ENCODE measurements at regions not wholly inside any gene's neighbourhood (a gene's known extent, or its start where the extent isn't known, plus 50 kb on each side); places are given as distances from the start of the nearest gene placed in this dataset.

DNA sequence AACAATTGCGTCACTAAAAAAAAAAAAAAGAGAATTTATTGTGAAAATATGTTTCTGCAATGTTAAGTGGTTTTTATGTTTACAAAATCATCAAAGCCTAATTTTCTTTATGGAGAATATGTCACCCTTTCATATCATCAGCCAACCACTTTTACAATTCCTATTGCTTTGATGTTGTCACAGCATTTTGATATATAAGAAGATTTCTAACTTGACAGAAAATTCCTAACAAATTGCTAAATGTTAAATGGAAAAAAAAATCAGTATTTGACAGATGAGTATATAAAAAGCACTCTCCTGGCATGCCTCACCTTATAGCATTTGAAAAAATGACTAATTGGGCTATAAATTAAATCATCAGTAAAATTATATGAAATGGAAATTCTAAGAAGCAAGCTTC is 1457.3 kb upstream of the ALCAM start:
- no peak overlapping the region for H3K9ac ChIP-seq (ENCODE audit: low read length)
- H3K4me3 ChIP-seq (ENCODE audit: low read length), result no peak overlapping the region
- no peaks in the 10 kb centered on the region for H3K4me1 ChIP-seq (ENCODE audit: control insufficient read depth, insufficient read depth, low read length)
- no peak overlapping the region for H3K27ac ChIP-seq (ENCODE audit: low read depth, low read length)
- H3K27me3 ChIP-seq (ENCODE audit: control insufficient read depth, insufficient read depth, low read length), result no peaks in the 10 kb centered on the region
- H3K36me3 ChIP-seq (ENCODE audit: control insufficient read depth, insufficient read depth, low read length), result no peaks in the 10 kb centered on the region

DNA sequence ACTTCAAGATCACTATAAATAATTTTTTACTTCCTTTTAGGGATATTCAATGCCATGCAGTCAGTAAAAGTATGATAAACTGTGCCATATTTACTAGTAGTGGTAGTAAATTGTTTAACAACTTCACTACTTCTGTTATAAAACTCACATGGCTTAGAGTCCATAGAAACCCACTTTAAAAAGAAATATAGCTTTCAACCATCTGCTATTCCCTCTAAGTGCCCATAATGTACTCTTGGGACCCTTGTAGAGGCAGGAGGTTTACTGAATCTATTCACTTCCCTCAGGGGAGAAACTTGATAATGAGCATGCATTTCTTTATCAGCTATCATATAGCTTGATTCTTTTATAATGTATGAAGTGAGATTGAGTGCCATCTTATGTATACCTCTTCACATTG is 1448.4 kb upstream of the ALCAM start:
- Histone ChIP-seq H3K4me3 (ENCODE audit: low read length) (no peak overlapping the region), H3K9ac (ENCODE audit: low read length) (no peak overlapping the region), H3K36me3 (ENCODE audit: control insufficient read depth, insufficient read depth, low read length) (no peaks in the 10 kb centered on the region), H3K4me1 (ENCODE audit: control insufficient read depth, insufficient read depth, low read length) (no peaks in the 10 kb centered on the region), H3K27ac (ENCODE audit: low read depth, low read length) (no peak overlapping the region), H3K27me3 (ENCODE audit: control insufficient read depth, insufficient read depth, low read length) (no peaks in the 10 kb centered on the region)

DNA sequence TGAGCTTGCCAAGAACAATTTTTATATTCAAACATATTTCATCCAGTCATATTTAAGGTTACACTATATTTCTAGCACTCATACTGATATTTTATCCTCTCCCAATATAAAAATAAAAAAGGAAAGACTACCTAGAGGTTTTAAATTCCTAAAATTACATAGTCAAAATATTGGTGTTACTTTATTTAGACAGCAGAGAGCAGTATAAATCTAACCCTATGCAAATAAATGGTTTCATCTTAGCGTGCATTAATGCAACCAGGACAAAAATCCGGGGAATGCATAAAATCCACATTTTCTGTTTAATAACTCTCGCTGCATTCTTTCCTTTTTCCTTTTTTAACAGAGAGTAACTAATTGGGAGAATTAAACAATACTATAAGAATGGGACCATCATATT is 1447.4 kb upstream of the ALCAM start:
- Histone ChIP-seq H3K4me1 (ENCODE audit: control insufficient read depth, insufficient read depth, low read length) (no peaks in the 10 kb centered on the region), H3K36me3 (ENCODE audit: control insufficient read depth, insufficient read depth, low read length) (no peaks in the 10 kb centered on the region), H3K9ac (ENCODE audit: low read length) (no peak overlapping the region), H3K27ac (ENCODE audit: low read depth, low read length) (no peak overlapping the region), H3K4me3 (ENCODE audit: low read length) (no peak overlapping the region), H3K27me3 (ENCODE audit: control insufficient read depth, insufficient read depth, low read length) (no peaks in the 10 kb centered on the region)

DNA sequence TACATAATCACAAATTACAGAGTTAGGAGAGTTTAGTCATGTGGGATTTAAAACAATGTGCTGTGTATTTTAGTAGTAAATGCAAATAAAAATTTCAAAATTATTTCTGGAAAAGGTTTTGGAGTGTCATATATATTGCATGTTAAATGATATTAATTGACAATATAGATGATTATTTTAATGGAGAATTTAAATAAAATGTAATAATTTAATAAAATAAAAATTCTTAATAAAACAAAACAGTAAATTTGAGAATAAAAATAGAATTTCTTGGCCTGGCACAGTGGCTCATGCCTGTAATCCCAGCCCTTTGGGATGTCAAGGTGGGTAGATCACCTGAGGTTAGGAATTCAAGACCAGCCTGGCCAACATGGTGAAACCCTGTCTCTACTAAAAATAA is 1442.8 kb upstream of the ALCAM start:
- H3K27ac ChIP-seq (ENCODE audit: low read depth, low read length), result no peak overlapping the region
- no peaks in the 10 kb centered on the region for H3K4me1 ChIP-seq (ENCODE audit: control insufficient read depth, insufficient read depth, low read length)
- H3K36me3 ChIP-seq (ENCODE audit: control insufficient read depth, insufficient read depth, low read length), result no peaks in the 10 kb centered on the region
- H3K4me3 ChIP-seq (ENCODE audit: low read length), result no peak overlapping the region
- no peak overlapping the region for H3K9ac ChIP-seq (ENCODE audit: low read length)
- H3K27me3 ChIP-seq (ENCODE audit: control insufficient read depth, insufficient read depth, low read length), result no peaks in the 10 kb centered on the region

DNA sequence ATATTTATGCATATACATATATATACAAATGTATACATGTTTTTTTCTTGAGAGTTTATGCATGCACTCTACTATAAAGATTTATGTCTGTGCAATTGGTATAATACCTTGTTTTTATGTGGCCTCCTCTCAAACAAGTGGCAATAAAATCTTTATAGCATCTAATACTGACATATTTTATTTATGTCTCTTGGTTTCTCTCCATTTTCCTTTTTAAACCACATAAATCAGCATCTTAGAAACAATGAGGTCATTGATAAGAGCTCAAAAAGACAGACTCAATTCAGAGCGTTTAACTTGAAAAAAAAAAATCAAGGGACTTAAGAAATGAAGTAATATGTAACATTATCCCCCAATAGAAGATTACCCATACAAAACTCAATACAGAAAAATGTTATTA is 1442.2 kb upstream of the ALCAM start:
- H3K9ac ChIP-seq (ENCODE audit: low read length), result no peak overlapping the region
- H3K27me3 ChIP-seq (ENCODE audit: control insufficient read depth, insufficient read depth, low read length), result no peaks in the 10 kb centered on the region
- no peaks in the 10 kb centered on the region for H3K4me1 ChIP-seq (ENCODE audit: control insufficient read depth, insufficient read depth, low read length)
- H3K4me3 ChIP-seq (ENCODE audit: low read length), result no peak overlapping the region
- H3K36me3 ChIP-seq (ENCODE audit: control insufficient read depth, insufficient read depth, low read length), result no peaks in the 10 kb centered on the region
- no peak overlapping the region for H3K27ac ChIP-seq (ENCODE audit: low read depth, low read length)

DNA sequence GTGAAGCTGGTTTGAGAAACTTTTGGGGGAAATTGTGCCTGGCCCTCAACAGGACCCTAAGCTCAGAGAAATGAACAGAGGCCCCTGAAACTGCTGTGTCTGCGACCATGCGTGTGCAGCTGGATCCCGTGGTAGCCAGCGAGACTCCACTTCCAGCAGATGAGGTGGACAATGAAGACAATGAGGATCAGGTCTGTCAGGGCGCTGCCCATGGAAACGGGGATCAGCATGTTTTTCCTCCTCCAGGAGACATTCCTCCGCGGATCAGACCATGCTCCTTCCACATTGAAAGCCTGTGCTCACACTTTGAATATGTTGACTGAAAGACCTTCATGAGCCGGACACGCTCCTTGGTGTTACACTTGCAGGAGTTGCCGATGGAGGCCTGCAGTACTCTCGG is 1439.8 kb upstream of the ALCAM start:
- no peaks in the 10 kb centered on the region for H3K36me3 ChIP-seq (ENCODE audit: control insufficient read depth, insufficient read depth, low read length)
- H3K4me3 ChIP-seq (ENCODE audit: low read length), result no peak overlapping the region
- H3K4me1 ChIP-seq (ENCODE audit: control insufficient read depth, insufficient read depth, low read length), result no peaks in the 10 kb centered on the region
- H3K27ac ChIP-seq (ENCODE audit: low read depth, low read length), result no peak overlapping the region
- H3K27me3 ChIP-seq (ENCODE audit: control insufficient read depth, insufficient read depth, low read length), result no peaks in the 10 kb centered on the region
- H3K9ac ChIP-seq (ENCODE audit: low read length), result no peak overlapping the region

DNA sequence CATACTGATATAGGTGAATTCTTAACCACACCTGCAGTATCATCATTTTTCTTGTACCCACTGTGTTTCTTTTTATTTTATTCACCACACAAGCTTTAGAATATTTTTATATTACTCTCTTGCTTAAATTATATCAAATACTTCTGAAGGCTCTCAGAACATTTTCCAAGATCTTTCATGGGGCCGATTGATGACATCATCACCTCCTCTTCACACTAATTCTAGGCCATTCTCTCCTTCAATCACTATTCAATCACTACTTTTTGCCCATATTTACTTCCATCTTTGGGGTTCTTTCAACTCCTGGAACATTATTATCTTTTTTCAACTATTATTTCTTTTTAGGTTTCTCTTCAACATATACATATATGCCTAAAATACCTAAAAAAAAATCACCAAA is 1438.8 kb upstream of the ALCAM start:
- Histone ChIP-seq H3K9ac (ENCODE audit: low read length) (no peak overlapping the region), H3K4me3 (ENCODE audit: low read length) (no peak overlapping the region), H3K27me3 (ENCODE audit: control insufficient read depth, insufficient read depth, low read length) (no peaks in the 10 kb centered on the region), H3K36me3 (ENCODE audit: control insufficient read depth, insufficient read depth, low read length) (no peaks in the 10 kb centered on the region), H3K4me1 (ENCODE audit: control insufficient read depth, insufficient read depth, low read length) (no peaks in the 10 kb centered on the region), H3K27ac (ENCODE audit: low read depth, low read length) (no peak overlapping the region)

DNA sequence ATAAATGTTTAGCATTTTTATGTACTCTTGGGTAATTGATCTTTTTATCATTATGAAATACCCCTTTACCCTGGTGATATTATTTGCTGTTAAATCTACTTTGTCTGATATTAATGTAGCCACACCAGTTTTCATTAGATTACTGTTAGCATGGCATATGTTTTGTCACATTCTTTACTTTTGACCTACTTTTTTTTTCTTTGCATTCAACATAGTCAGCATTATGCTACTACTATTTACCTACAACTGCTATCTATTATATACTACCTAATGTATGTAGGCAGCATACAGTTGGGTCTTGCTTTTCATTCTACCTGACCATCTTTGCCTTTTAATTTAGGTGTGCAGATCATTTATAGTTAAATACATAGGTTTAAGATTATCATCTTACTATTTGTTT is 1429.6 kb upstream of the ALCAM start:
- H3K27me3 ChIP-seq (ENCODE audit: control insufficient read depth, insufficient read depth, low read length), result no peaks in the 10 kb centered on the region
- H3K4me3 ChIP-seq (ENCODE audit: low read length), result no peak overlapping the region
- H3K9ac ChIP-seq (ENCODE audit: low read length), result no peak overlapping the region
- no peak overlapping the region for H3K27ac ChIP-seq (ENCODE audit: low read depth, low read length)
- no peaks in the 10 kb centered on the region for H3K36me3 ChIP-seq (ENCODE audit: control insufficient read depth, insufficient read depth, low read length)
- H3K4me1 ChIP-seq (ENCODE audit: control insufficient read depth, insufficient read depth, low read length), result no peaks in the 10 kb centered on the region

DNA sequence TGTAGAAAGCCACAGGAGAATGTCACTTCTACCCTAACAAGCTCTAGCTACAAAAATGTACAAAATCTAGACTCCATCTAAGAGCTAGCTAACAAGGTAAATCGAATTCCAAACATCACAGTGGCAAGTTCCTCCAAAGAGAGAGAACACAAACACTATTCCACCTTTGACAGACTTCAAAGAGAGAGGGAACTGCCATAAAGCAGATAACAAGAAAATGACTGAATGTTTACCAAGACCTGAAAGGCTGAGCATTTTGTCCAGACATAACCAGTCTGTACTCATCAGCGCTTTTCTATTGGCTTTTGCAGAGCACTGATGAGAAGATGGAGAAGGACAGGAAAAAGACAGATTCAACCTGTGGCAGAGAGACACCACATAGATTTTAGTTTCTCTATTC is 1419.6 kb upstream of the ALCAM start:
- H3K4me1 ChIP-seq (ENCODE audit: control insufficient read depth, insufficient read depth, low read length), result no peaks in the 10 kb centered on the region
- no peak overlapping the region for H3K9ac ChIP-seq (ENCODE audit: low read length)
- no peaks in the 10 kb centered on the region for H3K36me3 ChIP-seq (ENCODE audit: control insufficient read depth, insufficient read depth, low read length)
- no peak overlapping the region for H3K4me3 ChIP-seq (ENCODE audit: low read length)
- H3K27me3 ChIP-seq (ENCODE audit: control insufficient read depth, insufficient read depth, low read length), result no peaks in the 10 kb centered on the region
- H3K27ac ChIP-seq (ENCODE audit: low read depth, low read length), result no peak overlapping the region

DNA sequence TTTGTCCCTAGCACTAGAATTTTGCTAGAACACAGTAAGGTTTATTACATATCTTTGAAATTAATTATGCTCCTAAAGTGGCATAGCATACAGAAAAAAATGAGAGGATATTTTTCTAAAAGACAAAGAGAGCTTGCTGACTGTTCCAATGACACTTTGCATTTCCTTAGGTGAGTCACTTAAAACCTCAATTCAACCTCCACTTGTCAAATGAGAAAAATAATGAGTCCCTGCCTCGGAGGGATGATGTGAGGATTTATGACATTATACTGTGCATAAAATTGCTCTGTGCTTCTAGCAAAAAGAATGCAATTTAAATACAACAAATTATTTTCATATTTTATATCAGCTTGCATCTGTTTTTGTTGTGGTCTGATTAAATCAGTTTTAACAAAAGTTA is 1417.0 kb upstream of the ALCAM start:
- Histone ChIP-seq H3K27ac (ENCODE audit: low read depth, low read length) (no peak overlapping the region), H3K9ac (ENCODE audit: low read length) (no peak overlapping the region), H3K4me1 (ENCODE audit: control insufficient read depth, insufficient read depth, low read length) (no peaks in the 10 kb centered on the region), H3K27me3 (ENCODE audit: control insufficient read depth, insufficient read depth, low read length) (no peaks in the 10 kb centered on the region), H3K36me3 (ENCODE audit: control insufficient read depth, insufficient read depth, low read length) (no peaks in the 10 kb centered on the region), H3K4me3 (ENCODE audit: low read length) (no peak overlapping the region)

DNA sequence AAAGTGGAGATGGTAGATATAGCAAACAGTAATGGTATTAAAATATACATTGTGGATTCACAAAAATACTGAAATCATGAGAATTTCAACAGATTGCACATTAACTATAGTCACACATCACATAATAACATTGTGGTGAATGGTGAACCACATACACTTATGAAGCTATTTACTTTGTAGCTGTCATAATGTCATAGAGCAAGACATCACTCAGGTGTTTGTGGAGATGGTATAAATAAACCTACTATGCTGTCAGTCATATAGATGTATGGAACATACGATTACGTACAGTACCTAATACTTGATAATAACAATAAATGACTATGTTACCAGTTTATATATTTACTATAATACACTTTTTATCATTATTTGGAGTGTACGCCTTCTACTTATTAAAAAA is 1416.0 kb upstream of the ALCAM start:
- Histone ChIP-seq H3K27ac (ENCODE audit: low read depth, low read length) (no peak overlapping the region), H3K36me3 (ENCODE audit: control insufficient read depth, insufficient read depth, low read length) (no peaks in the 10 kb centered on the region), H3K27me3 (ENCODE audit: control insufficient read depth, insufficient read depth, low read length) (no peaks in the 10 kb centered on the region)

DNA sequence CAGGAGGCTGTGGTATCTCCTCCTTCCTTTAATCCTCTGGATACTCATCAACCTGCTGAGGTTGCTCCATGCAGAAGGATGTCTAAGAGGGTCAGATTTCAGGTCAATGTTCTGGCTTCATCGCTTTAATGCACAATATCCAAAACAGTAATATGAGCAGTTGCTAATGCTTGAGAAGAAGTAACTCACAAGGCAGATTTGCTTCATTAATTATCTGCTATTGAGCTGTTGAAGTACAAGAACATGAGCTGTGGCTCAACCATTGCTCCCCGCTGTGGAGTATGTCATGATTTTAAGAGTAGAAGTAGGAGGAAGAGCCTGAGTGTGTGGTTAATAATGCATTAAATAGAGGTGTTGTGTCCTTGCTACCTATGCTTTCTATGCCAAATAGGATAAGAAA is 1412.9 kb upstream of the ALCAM start:
- Histone ChIP-seq H3K27ac (ENCODE audit: low read depth, low read length) (no peak overlapping the region), H3K27me3 (ENCODE audit: control insufficient read depth, insufficient read depth, low read length) (no peaks in the 10 kb centered on the region), H3K36me3 (ENCODE audit: control insufficient read depth, insufficient read depth, low read length) (no peaks in the 10 kb centered on the region), H3K9ac (ENCODE audit: low read length) (no peak overlapping the region), H3K4me3 (ENCODE audit: low read length) (no peak overlapping the region), H3K4me1 (ENCODE audit: control insufficient read depth, insufficient read depth, low read length) (no peaks in the 10 kb centered on the region)

More for the DNA sequence above, 1416.0 kb upstream of the ALCAM start:
- Histone ChIP-seq H3K9ac (ENCODE audit: low read length) (no peak overlapping the region), H3K4me1 (ENCODE audit: control insufficient read depth, insufficient read depth, low read length) (no peaks in the 10 kb centered on the region), H3K4me3 (ENCODE audit: low read length) (no peak overlapping the region)

DNA sequence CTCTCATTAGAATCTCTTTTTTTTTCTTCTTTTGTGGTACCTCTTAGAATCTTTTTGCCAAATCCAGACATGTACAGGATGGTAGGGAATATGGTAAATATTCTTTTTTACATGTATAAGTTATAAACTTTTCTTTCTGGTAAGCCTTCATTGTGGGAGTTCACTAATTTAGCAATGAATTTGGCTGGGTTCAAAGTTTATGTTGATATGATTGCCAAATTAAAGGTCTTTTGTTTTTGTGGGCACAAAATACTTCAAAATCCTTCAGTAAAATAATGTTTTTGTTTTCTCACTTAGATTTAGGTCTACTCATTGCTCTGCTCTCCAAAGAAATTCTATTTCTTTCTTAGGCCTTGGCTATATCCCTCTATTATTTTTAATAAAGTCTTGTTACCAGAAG is 1405.9 kb upstream of the ALCAM start:
- Histone ChIP-seq H3K4me3 (ENCODE audit: low read length) (no peak overlapping the region), H3K9ac (ENCODE audit: low read length) (no peak overlapping the region)

DNA sequence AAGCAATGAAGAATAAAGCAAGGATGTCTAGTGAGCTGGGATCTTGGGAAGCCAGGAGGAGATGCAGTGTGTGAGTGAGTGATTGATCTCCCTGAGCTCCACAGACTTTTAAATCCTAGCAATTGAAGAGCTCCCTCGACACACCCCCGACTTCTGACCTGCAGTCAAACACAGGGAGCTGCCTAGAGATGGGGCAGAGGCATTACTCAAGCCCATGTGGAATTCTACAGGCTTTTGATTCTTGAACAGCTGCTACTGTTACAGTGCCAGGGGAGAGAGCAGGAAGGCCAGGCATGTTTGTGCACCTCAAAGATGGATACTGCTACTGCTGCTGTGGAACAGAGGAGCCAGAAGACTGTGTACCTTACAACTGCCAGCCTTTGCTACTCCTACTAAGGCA is 1403.1 kb upstream of the ALCAM start:
- no peak overlapping the region for H3K4me3 ChIP-seq (ENCODE audit: low read length)
- H3K27ac ChIP-seq (ENCODE audit: low read depth, low read length), result no peak overlapping the region
- H3K27me3 ChIP-seq (ENCODE audit: control insufficient read depth, insufficient read depth, low read length), result no peaks in the 10 kb centered on the region
- H3K9ac ChIP-seq (ENCODE audit: low read length), result no peak overlapping the region
- no peaks in the 10 kb centered on the region for H3K36me3 ChIP-seq (ENCODE audit: control insufficient read depth, insufficient read depth, low read length)
- H3K4me1 ChIP-seq (ENCODE audit: control insufficient read depth, insufficient read depth, low read length), result no peaks in the 10 kb centered on the region

More for the DNA sequence above, 1405.9 kb upstream of the ALCAM start:
- H3K27me3 ChIP-seq (ENCODE audit: control insufficient read depth, insufficient read depth, low read length), result no peaks in the 10 kb centered on the region
- H3K27ac ChIP-seq (ENCODE audit: low read depth, low read length), result no peak overlapping the region
- H3K36me3 ChIP-seq (ENCODE audit: control insufficient read depth, insufficient read depth, low read length), result no peaks in the 10 kb centered on the region
- no peaks in the 10 kb centered on the region for H3K4me1 ChIP-seq (ENCODE audit: control insufficient read depth, insufficient read depth, low read length)

All from rectal smooth muscle tissue (tissue), 1 donor.